ENCODE measurements at regions not wholly inside any gene's neighbourhood (a gene's known extent, or its start where the extent isn't known, plus 50 kb on each side); places are given as distances from the start of the nearest gene placed in this dataset.

- H3K9ac ChIP-seq (replicated peaks; ENCODE audit: extremely low read depth, insufficient read depth, low read length), result no peak overlapping the region
- intact Hi-C loops (cut with micrococcal nuclease), result loop anchor here (10.0 kb wide), 1 partner anchor 1615 kb away; no protein-coding TSS in a partner anchor
- H3K27me3 ChIP-seq (ENCODE audit: control insufficient read depth in 2 of 2, insufficient read depth in 2 of 2, low read length in 2 of 2), result no peaks in the 10 kb centered on the region
- dilution Hi-C loops (cut with MboI; ENCODE audit: extremely low pct_ligation_motif_present, low sequenced_read_pairs), result no loop called here
- no peak overlapping the region for H3K27ac ChIP-seq (ENCODE audit: insufficient read depth, low read depth, low read length)
- no peak for DNase-seq (ENCODE audit: low read depth, low spot score)
- no peak overlapping the region for H3K4me2 ChIP-seq (ENCODE audit: insufficient read depth, low read length)
- FAIRE-seq, result no peak
- CTCF ChIA-PET, result no interaction called here
- no peaks in the 10 kb centered on the region for H4K20me1 ChIP-seq (replicated peaks; ENCODE audit: control insufficient read depth, extremely low read depth, insufficient read depth, low read length)
- peaks cover 4% of the 10 kb centered on the region for H3K9me3 ChIP-seq (replicated peaks; ENCODE audit: control insufficient read depth, insufficient read depth, low read length)
- POLR2A ChIA-PET, result no interaction called here
- H3K79me2 ChIP-seq (ENCODE audit: control insufficient read depth, insufficient read depth, low read length), result no peaks in the 10 kb centered on the region
- no peaks in the 10 kb centered on the region for H3K4me1 ChIP-seq (ENCODE audit: control insufficient read depth, extremely low read depth, insufficient read depth, low read length)
- no TSS peak for BruUV-seq (replicated peaks)
- H3K4me3 ChIP-seq (replicated peaks in 1 of 3; ENCODE audit: insufficient read depth in 1 of 3, low read depth in 1 of 3, low read length in 3 of 3), result no peak overlapping the region
- no peaks in the 10 kb centered on the region for H3K36me3 ChIP-seq (ENCODE audit: control insufficient read depth in 2 of 2, extremely low read depth in 1 of 2, insufficient read depth in 2 of 2, low read length in 2 of 2)
- H2AFZ ChIP-seq (ENCODE audit: low read depth, low read length), result no peak overlapping the region
- TF ChIP-seq POLR2AphosphoS5 (IDR thresholded peaks at IDR 0.05; ENCODE audit: insufficient read depth, low read depth, low read length) (no peak), JUN (IDR thresholded peaks at IDR 0.05; ENCODE audit: borderline replicate concordance, insufficient read depth, insufficient read length, low read depth) (no peak), CTCF (IDR thresholded peaks at IDR 0.05; ENCODE audit: extremely low read depth in 1 of 2, insufficient read depth in 1 of 2, low read depth in 1 of 2, low read length in 2 of 2) (no peak)
- no peaks in the 10 kb centered on the region for H3K9me1 ChIP-seq (replicated peaks; ENCODE audit: control insufficient read depth, extremely low read depth, insufficient read depth, low read length)
Measured at GRCh38 chr5:4549351-4549750, 590.8 kb upstream of the ADAMTS16 start.

GRCh38 chr5:4551034-4551433 lies 589.1 kb upstream of the ADAMTS16 start:
- H3K79me2 ChIP-seq (ENCODE audit: control insufficient read depth, insufficient read depth, low read length), result no peaks in the 10 kb centered on the region
- no peaks in the 10 kb centered on the region for H3K36me3 ChIP-seq (ENCODE audit: control insufficient read depth in 2 of 2, extremely low read depth in 1 of 2, insufficient read depth in 2 of 2, low read length in 2 of 2)
- no peaks in the 10 kb centered on the region for H3K27me3 ChIP-seq (ENCODE audit: control insufficient read depth in 2 of 2, insufficient read depth in 2 of 2, low read length in 2 of 2)
- peaks cover 6% of the 10 kb centered on the region for H3K9me3 ChIP-seq (replicated peaks; ENCODE audit: control insufficient read depth, insufficient read depth, low read length)
- no peaks in the 10 kb centered on the region for H3K4me1 ChIP-seq (ENCODE audit: control insufficient read depth, extremely low read depth, insufficient read depth, low read length)
- ChIA-PET POLR2A (no interaction called here), CTCF (no interaction called here)
- H3K4me2 ChIP-seq (ENCODE audit: insufficient read depth, low read length), result no peak overlapping the region
- no peak for TF ChIP-seq MAX (IDR thresholded peaks at IDR 0.05; ENCODE audit: insufficient read depth, insufficient read length)
- TF ChIP-seq POLR2AphosphoS5 (IDR thresholded peaks at IDR 0.05; ENCODE audit: insufficient read depth, low read depth, low read length), result no peak
- no peak for TF ChIP-seq GATA2 (IDR thresholded peaks at IDR 0.05; ENCODE audit: insufficient read depth, insufficient read length, low read depth, low read length)
- no peak for TF ChIP-seq CTCF (IDR thresholded peaks at IDR 0.05; ENCODE audit: extremely low read depth in 1 of 2, insufficient read depth in 1 of 2, low read depth in 1 of 2, low read length in 2 of 2)
- no peak for TF ChIP-seq FOS (IDR thresholded peaks at IDR 0.05; ENCODE audit: borderline replicate concordance, insufficient read depth, low read length)
- no peak for TF ChIP-seq MYC (IDR thresholded peaks at IDR 0.05; ENCODE audit: low read depth, low read length)
- TF ChIP-seq JUN (IDR thresholded peaks at IDR 0.05; ENCODE audit: borderline replicate concordance, insufficient read depth, insufficient read length, low read depth), result no peak
- TF ChIP-seq POLR2A (IDR thresholded peaks at IDR 0.05; ENCODE audit: low read depth, low read length), result no peak
- no peak for TF ChIP-seq EZH2 (IDR thresholded peaks at IDR 0.05; ENCODE audit: borderline replicate concordance, low read depth, low read length, severe bottlenecking)
- DNase-seq (ENCODE audit: low read depth, low spot score) (no peak), FAIRE-seq (no peak)
- BruUV-seq (replicated peaks), result no TSS peak
- H3K9me1 ChIP-seq (replicated peaks; ENCODE audit: control insufficient read depth, extremely low read depth, insufficient read depth, low read length), result no peaks in the 10 kb centered on the region
- no peak overlapping the region for H3K27ac ChIP-seq (ENCODE audit: insufficient read depth, low read depth, low read length)
- H3K4me3 ChIP-seq (replicated peaks in 1 of 3; ENCODE audit: insufficient read depth in 1 of 3, low read depth in 1 of 3, low read length in 3 of 3), result no peak overlapping the region
- dilution Hi-C loops (cut with MboI; ENCODE audit: extremely low pct_ligation_motif_present, low sequenced_read_pairs) (no loop called here), intact Hi-C loops (cut with micrococcal nuclease) (no loop called here)
- H3K9ac ChIP-seq (replicated peaks; ENCODE audit: extremely low read depth, insufficient read depth, low read length), result no peak overlapping the region
- no peaks in the 10 kb centered on the region for H4K20me1 ChIP-seq (replicated peaks; ENCODE audit: control insufficient read depth, extremely low read depth, insufficient read depth, low read length)
- H2AFZ ChIP-seq (ENCODE audit: low read depth, low read length), result no peak overlapping the region
